Endothelial cell of umbilical vein (primary cell): ENCODE measurements at regions not wholly inside any gene's neighbourhood (a gene's known extent, or its start where the extent isn't known, plus 50 kb on each side); places are given as distances from the start of the nearest gene placed in this dataset.

ENCODE experiments used
- BruUV-seq: library from RNA; stranded (reverse); fragments of 400-500 nt; replicated peaks from 2 replicates; lab custom pipeline; 2021; lab: Mats Ljungman, UMichigan
- CTCF ChIA-PET: fragments of 300-600, 350-600 bp; sonication (Branson Sonifier 250); formaldehyde crosslinking; loops from one replicate; lab custom pipeline; 2021; ENCODE audit warnings: antibody characterized with exemption, inconsistent platforms; lab: Charles Lee
- POLR2A ChIA-PET: fragments of 300-600, 350-600 bp; sonication (Branson Sonifier 250); formaldehyde crosslinking; loops from one replicate; lab custom pipeline; 2021; ENCODE audit warnings: antibody characterized with exemption, inconsistent platforms; lab: Charles Lee
- DNase-seq: peaks from one replicate; pipeline ENCODE4 v3.0.0-alpha.2; 2011; ENCODE audit warnings: low read depth, low spot score
- FAIRE-seq: peaks from 2 replicates; lab custom pipeline; 2011; peaks lifted over from hg19 to GRCh38; lab: Jason Lieb, UNC
- H2AFZ ChIP-seq: 2 replicates; pipeline ENCODE4 v1.6.0; 2012; ENCODE audit warnings: low read depth, low read length, control low read depth, inconsistent platforms
- H3K27ac ChIP-seq: 2 replicates; pipeline ENCODE4 v1.5.1; 2011; ENCODE audit warnings: low read depth, mild to moderate bottlenecking, control low read depth, low read length, moderate library complexity; ENCODE audit not compliant: insufficient read depth
- H3K27me3 ChIP-seq, 2 experiments: 2 replicates each; pipeline versions ENCODE4 v1.6.0 to v1.6.1; 2011; ENCODE audit warnings: low read length in 2 of 2, mixed read lengths in 1 of 2; ENCODE audit not compliant: control insufficient read depth in 2 of 2, insufficient read depth in 2 of 2
- H3K36me3 ChIP-seq, 2 experiments: 2 replicates in 1 of 2; 3 replicates in 1 of 2; pipeline ENCODE4 v1.5.1; 2011; ENCODE audit warnings: low read length in 2 of 2, mild to moderate bottlenecking in 1 of 2, moderate library complexity in 1 of 2; ENCODE audit not compliant: control insufficient read depth in 2 of 2, insufficient read depth in 2 of 2; ENCODE audit errors: extremely low read depth in 1 of 2
- H3K4me1 ChIP-seq: 3 replicates; pipeline ENCODE4 v1.5.1; 2011; ENCODE audit warnings: mild to moderate bottlenecking, low read length; ENCODE audit not compliant: control insufficient read depth, insufficient read depth; ENCODE audit errors: extremely low read depth
- H3K4me2 ChIP-seq: 2 replicates; pipeline ENCODE4 v1.6.1; 2011; ENCODE audit warnings: low read length, control low read depth, mixed read lengths; ENCODE audit not compliant: insufficient read depth
- H3K4me3 ChIP-seq, 3 experiments: fragments of 200-600 bp in 1 of 3; sonication (generic), shearing (Covaris generic) in 1 of 3; replicated peaks in 1 of 3; 2 replicates each; pipeline ENCODE4 v1.5.1; 2011 to 2016; ENCODE audit warnings: control low read depth in 3 of 3, low read length in 3 of 3, mild to moderate bottlenecking in 2 of 3, inconsistent platforms in 1 of 3, low read depth in 1 of 3, moderate library complexity in 1 of 3; ENCODE audit not compliant: insufficient read depth in 1 of 3
- H3K79me2 ChIP-seq: 2 replicates; pipeline ENCODE4 v1.6.0; 2012; ENCODE audit warnings: low read length, inconsistent platforms; ENCODE audit not compliant: control insufficient read depth, insufficient read depth
- H3K9ac ChIP-seq: replicated peaks from 2 replicates; pipeline ENCODE3; 2011; ENCODE audit warnings: low read length, control low read depth; ENCODE audit not compliant: insufficient read depth; ENCODE audit errors: extremely low read depth
- H3K9me1 ChIP-seq: replicated peaks from 3 replicates; pipeline ENCODE4 v1.6.0; 2011; ENCODE audit warnings: mild to moderate bottlenecking, low read length; ENCODE audit not compliant: control insufficient read depth, insufficient read depth; ENCODE audit errors: extremely low read depth
- H3K9me3 ChIP-seq: replicated peaks from 2 replicates; pipeline ENCODE4 v1.5.1; 2012; ENCODE audit warnings: low read length, inconsistent platforms; ENCODE audit not compliant: control insufficient read depth, insufficient read depth
- H4K20me1 ChIP-seq: replicated peaks from 2 replicates; pipeline ENCODE3; 2011; ENCODE audit warnings: mild to moderate bottlenecking, low read length; ENCODE audit not compliant: control insufficient read depth, insufficient read depth; ENCODE audit errors: extremely low read depth
- CTCF ChIP-seq, 2 donors: IDR thresholded peaks; 1 replicate in 1 of 2; 2 replicates in 1 of 2; pipeline ENCODE4 v1.5.1; 2011; ENCODE audit warnings: low read length in 2 of 2, mild to moderate bottlenecking in 2 of 2, moderate library complexity in 2 of 2, control low read depth in 1 of 2, inconsistent platforms in 1 of 2, low read depth in 1 of 2; ENCODE audit not compliant: insufficient read depth in 1 of 2; ENCODE audit errors: extremely low read depth in 1 of 2
- EZH2 ChIP-seq: IDR thresholded peaks from 2 replicates; pipeline ENCODE4 v1.6.1; 2012; ENCODE audit warnings: borderline replicate concordance, low read depth, mild to moderate bottlenecking, moderate library complexity, low read length, inconsistent platforms; ENCODE audit not compliant: severe bottlenecking
- FOS ChIP-seq: IDR thresholded peaks from 2 replicates; pipeline ENCODE4 v1.6.1; 2011; ENCODE audit warnings: mild to moderate bottlenecking, low read length, moderate library complexity, borderline replicate concordance; ENCODE audit not compliant: insufficient read depth
- GATA2 ChIP-seq: IDR thresholded peaks from 2 replicates; pipeline ENCODE4 v1.7.0; 2011; ENCODE audit warnings: low read depth, mild to moderate bottlenecking, moderate library complexity, mixed read lengths, low read length; ENCODE audit not compliant: insufficient read length, insufficient read depth
- JUN ChIP-seq: IDR thresholded peaks from 2 replicates; pipeline ENCODE4 v1.6.1; 2011; ENCODE audit warnings: borderline replicate concordance, low read depth; ENCODE audit not compliant: insufficient read length, insufficient read depth
- MAX ChIP-seq: IDR thresholded peaks from 2 replicates; pipeline ENCODE4 v1.6.1; 2011; ENCODE audit not compliant: insufficient read depth, insufficient read length
- MYC ChIP-seq: IDR thresholded peaks from one replicate; pipeline ENCODE4 v1.6.1; 2011; ENCODE audit warnings: mild to moderate bottlenecking, low read depth, low read length
- POLR2A ChIP-seq: IDR thresholded peaks from 2 replicates; pipeline ENCODE4 v1.6.1; 2012; ENCODE audit warnings: low read depth, mild to moderate bottlenecking, control low read depth, low read length
- POLR2AphosphoS5 ChIP-seq: IDR thresholded peaks from 2 replicates; pipeline ENCODE4 v1.6.1; 2012; ENCODE audit warnings: low read depth, mild to moderate bottlenecking, control low read depth, low read length, moderate library complexity; ENCODE audit not compliant: insufficient read depth
- dilution Hi-C: fragments of 300-500 bp; cut with MboI; formaldehyde crosslinking; loops from one replicate; pipeline ENCODE4 v1.15.0; 2019; ENCODE audit warnings: low sequenced_read_pairs; ENCODE audit not compliant: extremely low pct_ligation_motif_present
- intact Hi-C: fragments of 100-400 bp; cut with micrococcal nuclease; formaldehyde crosslinking; loops from one replicate; pipeline ENCODE4 v1.10.0; 2022

- intact Hi-C loops (no loop called here), dilution Hi-C loops (no loop called here)
- no peaks in the 10 kb centered on the region for H3K9me1 ChIP-seq
- DNase-seq, result no peak
- H3K79me2 ChIP-seq, result no peaks in the 10 kb centered on the region
- no peaks in the 10 kb centered on the region for H3K36me3 ChIP-seq
- H4K20me1 ChIP-seq, result no peaks in the 10 kb centered on the region
- H3K9me3 ChIP-seq, result peaks cover 2% of the 10 kb centered on the region
- H2AFZ ChIP-seq, result no peak overlapping the region
- no peak overlapping the region for H3K9ac ChIP-seq
- no TSS peak for BruUV-seq
- H3K27me3 ChIP-seq, result no peaks in the 10 kb centered on the region
- no peak overlapping the region for H3K4me3 ChIP-seq
- FAIRE-seq, result no peak
- TF ChIP-seq POLR2A (no peak), FOS (no peak), MYC (no peak)
- no peaks in the 10 kb centered on the region for H3K4me1 ChIP-seq
- no peak overlapping the region for H3K4me2 ChIP-seq
- no peak overlapping the region for H3K27ac ChIP-seq
- ChIA-PET CTCF (no interaction called here), POLR2A (no interaction called here)
These were observed 1962.4 kb upstream of the TENM3 start for GRCh38 chr4:180280726-180281297.

DNA sequence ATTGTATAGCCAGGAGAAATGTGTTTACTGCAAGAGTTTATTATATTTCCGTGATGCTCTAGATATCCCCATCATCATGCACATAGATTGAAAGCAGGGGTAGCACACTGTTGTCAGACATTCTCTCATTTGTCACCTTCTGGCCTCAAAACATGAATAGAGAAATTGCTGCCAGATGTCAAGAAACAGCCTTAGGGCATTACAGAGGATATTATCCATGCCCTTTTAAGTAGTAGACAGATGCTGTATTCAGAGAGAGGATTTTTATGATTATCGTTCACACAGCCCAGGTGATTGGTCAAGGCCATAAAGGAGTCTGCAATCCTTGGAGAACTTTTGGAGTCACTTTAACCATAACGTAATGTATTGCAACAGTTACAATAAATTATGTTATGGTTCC lies 1961.5 kb upstream of the TENM3 start:
- no peak overlapping the region for H2AFZ ChIP-seq
- TF ChIP-seq GATA2 (no peak), MYC (no peak), JUN (no peak), POLR2AphosphoS5 (no peak), POLR2A (no peak), EZH2 (no peak), MAX (no peak), FOS (no peak), CTCF (IDR thresholded peaks at IDR 0.05; ENCODE audit: extremely low read depth in 1 of 2, insufficient read depth in 1 of 2, low read depth in 1 of 2, low read length in 2 of 2) (no peak)
- DNase-seq (no peak), FAIRE-seq (no peak)
- no TSS peak for BruUV-seq
- no peak overlapping the region for H3K27ac ChIP-seq
- no peak overlapping the region for H3K4me2 ChIP-seq
- CTCF ChIA-PET, result no interaction called here
- no peak overlapping the region for H3K9ac ChIP-seq
- H3K79me2 ChIP-seq, result no peaks in the 10 kb centered on the region
- dilution Hi-C loops, result no loop called here
- H3K9me3 ChIP-seq, result peaks cover 2% of the 10 kb centered on the region
- no peaks in the 10 kb centered on the region for H4K20me1 ChIP-seq
- no peaks in the 10 kb centered on the region for H3K27me3 ChIP-seq
- intact Hi-C loops, result no loop called here
- H3K36me3 ChIP-seq, result no peaks in the 10 kb centered on the region
- H3K4me3 ChIP-seq, result no peak overlapping the region
- POLR2A ChIA-PET, result no interaction called here
- no peaks in the 10 kb centered on the region for H3K9me1 ChIP-seq
- no peaks in the 10 kb centered on the region for H3K4me1 ChIP-seq
